ENCODE measurements at regions not wholly inside any gene's neighbourhood (a gene's known extent, or its start where the extent isn't known, plus 50 kb on each side); places are given as distances from the start of the nearest gene placed in this dataset.

DNA sequence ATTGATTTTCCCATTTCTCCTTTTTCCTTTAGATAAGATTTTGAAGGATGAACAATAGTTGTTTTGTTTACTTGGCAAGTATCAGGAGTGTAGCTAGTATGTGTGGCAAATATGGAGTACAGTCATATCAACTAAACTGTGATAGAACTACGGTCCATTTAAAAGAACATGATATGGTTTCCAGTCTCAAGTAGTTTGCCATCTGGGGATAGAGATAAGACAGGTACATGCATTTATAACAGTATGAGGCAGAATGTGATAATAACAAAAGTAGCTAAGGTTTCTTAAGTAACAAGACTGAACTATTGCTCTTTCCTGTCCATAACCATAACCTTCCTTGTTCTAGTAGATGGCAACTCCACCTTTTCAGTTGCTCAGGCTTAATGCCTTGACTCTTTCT is 75.6 kb upstream of the TACR1 start:
- ATAC-seq (no peak), DNase-seq (no peak)
- ChIA-PET CTCF (no interaction called here), POLR2A (no interaction called here)
- Mint-ChIP-seq H3K4me3 (no peak overlapping the region), H3K27me3 (peaks cover 3% of the 10 kb centered on the region), H3K9me3 (ENCODE audit: low read depth) (peaks cover 22% of the 10 kb centered on the region), H3K4me1 (no peaks in the 10 kb centered on the region), H3K27ac (no peak overlapping the region), H3K36me3 (ENCODE audit: low read depth) (peaks cover 12% of the 10 kb centered on the region)
- intact Hi-C loops (cut with DNase I, micrococcal nuclease) = no loop called here

GRCh38 chr2:75268112-75268511 is 68.8 kb upstream of the TACR1 start:
- no peak overlapping the region for H3K27ac Mint-ChIP-seq
- ChIA-PET CTCF (no interaction called here), POLR2A (no interaction called here)
- H3K4me3 Mint-ChIP-seq = no peak overlapping the region
- DNase-seq (no peak), ATAC-seq (no peak)
- H3K9me3 Mint-ChIP-seq (ENCODE audit: low read depth) = peaks cover 27% of the 10 kb centered on the region
- no peaks in the 10 kb centered on the region for H3K36me3 Mint-ChIP-seq (ENCODE audit: low read depth)
- H3K4me1 Mint-ChIP-seq = no peaks in the 10 kb centered on the region
- peaks cover 2% of the 10 kb centered on the region for H3K27me3 Mint-ChIP-seq
- intact Hi-C loops (cut with DNase I, micrococcal nuclease) = no loop called here

DNA sequence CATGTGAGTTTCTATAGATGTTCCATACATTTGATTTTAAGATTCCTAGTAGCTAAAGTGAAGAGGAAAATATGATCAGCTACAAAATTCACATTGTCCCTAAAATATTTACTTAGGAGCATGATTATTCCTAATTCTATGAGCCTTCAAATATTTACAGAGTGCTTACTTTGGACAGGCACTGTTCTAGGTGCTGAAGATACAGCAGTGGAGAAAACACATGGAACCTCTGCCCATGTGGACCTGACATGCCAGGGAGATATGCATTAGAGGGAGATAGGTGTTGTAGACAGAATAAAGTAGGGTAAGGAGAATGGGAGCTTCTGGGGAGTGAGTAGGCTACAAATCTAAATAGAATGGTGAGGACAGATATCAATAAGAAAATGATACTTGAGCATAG is 62.6 kb upstream of the TACR1 start:
- POLR2A ChIA-PET = no interaction called here
- no peaks in the 10 kb centered on the region for H3K27me3 Mint-ChIP-seq
- intact Hi-C loops (cut with DNase I, micrococcal nuclease) = no loop called here

DNA sequence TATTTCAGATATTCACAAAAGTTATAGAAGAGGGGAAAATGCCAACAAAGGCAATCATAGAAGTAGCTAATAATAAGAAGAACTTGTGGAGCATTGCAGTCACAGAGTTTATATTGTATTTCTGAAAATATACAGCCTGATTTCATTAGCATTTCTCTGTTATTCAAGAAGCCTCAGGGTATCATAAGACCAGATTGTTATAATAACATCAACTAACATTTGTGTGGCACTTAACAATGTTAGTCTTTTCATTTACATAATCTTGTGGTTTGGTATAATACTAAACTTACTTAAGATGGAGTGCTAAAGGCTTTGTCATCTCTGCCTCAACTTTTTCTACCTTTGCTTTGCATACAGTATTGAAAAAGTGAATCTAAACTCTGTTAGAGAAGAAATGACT is 61.6 kb upstream of the TACR1 start:
- ChIA-PET POLR2A (no interaction called here), CTCF (interaction anchor here (0.6 to 1.0 kb wide), 2 partner anchors 10 to 282 kb away, joined by 3 read pairs; no protein-coding TSS in a partner anchor)
- Mint-ChIP-seq H3K4me1 (no peaks in the 10 kb centered on the region), H3K4me3 (no peak overlapping the region), H3K27me3 (no peaks in the 10 kb centered on the region), H3K9me3 (ENCODE audit: low read depth) (peaks cover 41% of the 10 kb centered on the region), H3K36me3 (ENCODE audit: low read depth) (no peaks in the 10 kb centered on the region), H3K27ac (no peak overlapping the region)
- DNase-seq = no peak
- intact Hi-C loops (cut with DNase I, micrococcal nuclease) = no loop called here
- ATAC-seq = no peak

More for the DNA sequence above, 62.6 kb upstream of the TACR1 start:
- Mint-ChIP-seq H3K36me3 (ENCODE audit: low read depth) (no peaks in the 10 kb centered on the region), H3K27ac (no peak overlapping the region), H3K4me3 (no peak overlapping the region), H3K9me3 (ENCODE audit: low read depth) (peaks cover 38% of the 10 kb centered on the region), H3K4me1 (no peaks in the 10 kb centered on the region)
- ATAC-seq (no peak), DNase-seq (no peak)
- CTCF ChIA-PET = interaction anchor here (1.0 kb wide), 1 partner anchor 9 kb away, joined by 3 read pairs; no protein-coding TSS in a partner anchor

GRCh38 chr2:75258620-75259019 is 59.3 kb upstream of the TACR1 start:
- Mint-ChIP-seq H3K4me3 (no peak overlapping the region), H3K9me3 (ENCODE audit: low read depth) (peaks cover 30% of the 10 kb centered on the region), H3K4me1 (no peaks in the 10 kb centered on the region), H3K36me3 (ENCODE audit: low read depth) (no peaks in the 10 kb centered on the region), H3K27ac (no peak overlapping the region), H3K27me3 (no peaks in the 10 kb centered on the region)
- intact Hi-C loops (cut with DNase I, micrococcal nuclease) = no loop called here
- no peak for DNase-seq
- no peak for ATAC-seq
- ChIA-PET CTCF (no interaction called here), POLR2A (no interaction called here)

- Mint-ChIP-seq H3K9me3 (ENCODE audit: low read depth) (peaks cover 27% of the 10 kb centered on the region), H3K4me1 (no peaks in the 10 kb centered on the region), H3K36me3 (ENCODE audit: low read depth) (no peaks in the 10 kb centered on the region), H3K27ac (no peak overlapping the region), H3K27me3 (no peaks in the 10 kb centered on the region), H3K4me3 (no peak overlapping the region)
- DNase-seq (no peak), ATAC-seq (no peak)
- ChIA-PET POLR2A (no interaction called here), CTCF (no interaction called here)
- intact Hi-C loops (cut with DNase I, micrococcal nuclease) = no loop called here
Observed at GRCh38 chr2:75256485-75256884, 57.2 kb upstream of the TACR1 start.

DNA sequence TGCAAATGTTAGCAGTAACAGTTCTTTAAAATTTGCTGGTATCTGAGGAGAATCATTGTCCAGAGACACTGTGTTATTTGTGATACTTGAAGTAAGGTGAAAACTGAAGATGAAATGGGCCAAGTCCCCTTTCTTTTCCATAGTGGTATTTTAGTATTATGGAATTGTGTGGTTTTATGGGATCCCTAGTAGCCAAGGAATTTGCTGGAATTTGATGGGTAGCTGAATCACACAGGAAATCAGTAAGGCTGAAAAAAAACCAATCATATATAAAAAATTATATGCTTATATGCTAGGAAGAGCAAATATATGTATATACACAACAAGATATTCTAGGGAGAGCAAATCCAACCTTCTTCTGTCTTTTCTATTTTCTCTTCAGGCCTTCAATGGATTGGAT is 54.2 kb upstream of the TACR1 start:
- ATAC-seq (no peak), DNase-seq (no peak)
- no peaks in the 10 kb centered on the region for H3K4me1 Mint-ChIP-seq
- H3K36me3 Mint-ChIP-seq (ENCODE audit: low read depth) = no peaks in the 10 kb centered on the region
- no peak overlapping the region for H3K27ac Mint-ChIP-seq
- CTCF ChIA-PET = no interaction called here
- H3K27me3 Mint-ChIP-seq = no peaks in the 10 kb centered on the region
- POLR2A ChIA-PET = no interaction called here
- H3K9me3 Mint-ChIP-seq (ENCODE audit: low read depth) = peaks cover 21% of the 10 kb centered on the region
- H3K4me3 Mint-ChIP-seq = no peak overlapping the region
- intact Hi-C loops (cut with DNase I, micrococcal nuclease) = no loop called here

- CTCF ChIA-PET = no interaction called here
- ATAC-seq (no peak), DNase-seq (no peak)
- intact Hi-C loops (cut with DNase I, micrococcal nuclease) = no loop called here
- H3K4me1 Mint-ChIP-seq = no peaks in the 10 kb centered on the region
- POLR2A ChIA-PET = no interaction called here
- no peaks in the 10 kb centered on the region for H3K36me3 Mint-ChIP-seq (ENCODE audit: low read depth)
- H3K4me3 Mint-ChIP-seq = no peak overlapping the region
- H3K27me3 Mint-ChIP-seq = no peaks in the 10 kb centered on the region
- no peak overlapping the region for H3K27ac Mint-ChIP-seq
- peaks cover 18% of the 10 kb centered on the region for H3K9me3 Mint-ChIP-seq (ENCODE audit: low read depth)
Observed at GRCh38 chr2:75251896-75252295, 52.6 kb upstream of the TACR1 start.
